Adrenal gland (tissue), 5 donors: ENCODE measurements at regions not wholly inside any gene's neighbourhood (a gene's known extent, or its start where the extent isn't known, plus 50 kb on each side); places are given as distances from the start of the nearest gene placed in this dataset.

Source experiments
- POLR2A ChIP-seq, 2 donors: fragments of 450-650 bp; IDR thresholded peaks; one replicate each; pipeline ENCODE4 v1.6.1; 2017; ENCODE audit warnings: antibody characterized with exemption in 2 of 2, mild to moderate bottlenecking in 2 of 2, moderate library complexity in 1 of 2
- TF ChIP-seq, protein P1 (sequence below), 6 experiments: fragments of 450-650 bp in 4 of 6; fragments of 200-600 bp in 2 of 6; sonication (generic) in 1 of 6; IDR thresholded peaks; 1 replicate in 5 of 6; 2 replicates in 1 of 6; pipeline versions ENCODE4 v1.5.1 to v1.8.0; 2016 to 2021; ENCODE audit warnings: antibody characterized with exemption in 6 of 6, mild to moderate bottlenecking in 2 of 6, moderate library complexity in 1 of 6
- donor health status: DM: no; HTN: no; CAD: no.

- TF ChIP-seq, protein P1, sequence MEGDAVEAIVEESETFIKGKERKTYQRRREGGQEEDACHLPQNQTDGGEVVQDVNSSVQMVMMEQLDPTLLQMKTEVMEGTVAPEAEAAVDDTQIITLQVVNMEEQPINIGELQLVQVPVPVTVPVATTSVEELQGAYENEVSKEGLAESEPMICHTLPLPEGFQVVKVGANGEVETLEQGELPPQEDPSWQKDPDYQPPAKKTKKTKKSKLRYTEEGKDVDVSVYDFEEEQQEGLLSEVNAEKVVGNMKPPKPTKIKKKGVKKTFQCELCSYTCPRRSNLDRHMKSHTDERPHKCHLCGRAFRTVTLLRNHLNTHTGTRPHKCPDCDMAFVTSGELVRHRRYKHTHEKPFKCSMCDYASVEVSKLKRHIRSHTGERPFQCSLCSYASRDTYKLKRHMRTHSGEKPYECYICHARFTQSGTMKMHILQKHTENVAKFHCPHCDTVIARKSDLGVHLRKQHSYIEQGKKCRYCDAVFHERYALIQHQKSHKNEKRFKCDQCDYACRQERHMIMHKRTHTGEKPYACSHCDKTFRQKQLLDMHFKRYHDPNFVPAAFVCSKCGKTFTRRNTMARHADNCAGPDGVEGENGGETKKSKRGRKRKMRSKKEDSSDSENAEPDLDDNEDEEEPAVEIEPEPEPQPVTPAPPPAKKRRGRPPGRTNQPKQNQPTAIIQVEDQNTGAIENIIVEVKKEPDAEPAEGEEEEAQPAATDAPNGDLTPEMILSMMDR (IDR thresholded peaks at IDR 0.05): no peak
- no peak for TF ChIP-seq POLR2A (IDR thresholded peaks at IDR 0.05)
Observed at GRCh38 chr13:76646946-76647345, 239.3 kb downstream of the KCTD12 start.
